SU-DHL-6 (cell line): ENCODE measurements at regions not wholly inside any gene's neighbourhood (a gene's known extent, or its start where the extent isn't known, plus 50 kb on each side); places are given as distances from the start of the nearest gene placed in this dataset.

Source experiments
- H2AFZ ChIP-seq: fragments of 200-600 bp; sonication (generic); 2 replicates; pipeline ENCODE4 v1.6.1; 2014; ENCODE audit warnings: low read depth, mild to moderate bottlenecking, moderate library complexity, mixed read lengths, antibody characterized with exemption, low read length; ENCODE audit not compliant: severe bottlenecking
- H3F3A ChIP-seq: fragments of 200-600 bp; shearing (Covaris generic); 2 replicates; pipeline ENCODE4 v1.6.0; 2016; ENCODE audit warnings: antibody characterized with exemption, mild to moderate bottlenecking; ENCODE audit not compliant: insufficient read depth
- H3K27ac ChIP-seq: fragments of 200-600 bp; sonication (generic); 2 replicates; pipeline ENCODE4 v1.5.1; 2016; ENCODE audit warnings: low read depth, mild to moderate bottlenecking, low read length, moderate library complexity, mixed read lengths
- H3K27me3 ChIP-seq: fragments of 200-600 bp; sonication (generic), shearing (Covaris generic); 2 replicates; pipeline ENCODE4 v1.6.0; 2014; ENCODE audit warnings: mild to moderate bottlenecking, low read length
- H3K36me3 ChIP-seq: fragments of 200-600 bp; sonication (generic); 2 replicates; pipeline ENCODE4 v1.6.1; 2014; ENCODE audit warnings: mild to moderate bottlenecking, low read length, mixed read lengths
- H3K4me2 ChIP-seq: fragments of 300-600, 200-600 bp; shearing (Covaris generic), sonication (generic); 2 replicates; pipeline ENCODE4 v1.6.0; 2014; ENCODE audit warnings: low read length, low read depth, mild to moderate bottlenecking; ENCODE audit not compliant: poor library complexity, severe bottlenecking
- H3K4me3 ChIP-seq: fragments of 200-600 bp; sonication (generic); 2 replicates; pipeline ENCODE4 v1.5.1; 2014; ENCODE audit warnings: antibody characterized with exemption, low read length, mild to moderate bottlenecking, mixed read lengths; ENCODE audit not compliant: insufficient read depth, poor library complexity, severe bottlenecking
- H3K79me2 ChIP-seq: fragments of 200-600 bp; sonication (generic); 2 replicates; pipeline ENCODE4 v1.6.1; 2014; ENCODE audit warnings: mild to moderate bottlenecking, low read length, moderate library complexity; ENCODE audit not compliant: insufficient read depth
- H3K9ac ChIP-seq: fragments of 200-600 bp; sonication (generic); 2 replicates; pipeline ENCODE4 v1.7.0; 2014; ENCODE audit warnings: mild to moderate bottlenecking, low read length
- H3K9me2 ChIP-seq: fragments of 200-600 bp; sonication (generic); replicated peaks from 2 replicates; pipeline ENCODE4 v1.6.1; 2014; ENCODE audit warnings: low read length; ENCODE audit not compliant: insufficient read depth
- H3K9me3 ChIP-seq: fragments of 200-600 bp; sonication (generic); 2 replicates; pipeline ENCODE4 v1.6.1; 2014; ENCODE audit warnings: low read length, mixed read lengths; ENCODE audit not compliant: insufficient read depth
- H4K20me1 ChIP-seq: fragments of 200-600 bp; sonication (generic); 2 replicates; pipeline ENCODE4 v1.6.1; 2014; ENCODE audit warnings: low read depth, mild to moderate bottlenecking, antibody characterized with exemption, low read length, moderate library complexity, mixed read lengths
- EZH2phosphoT487 ChIP-seq: fragments of 200-600 bp; sonication (generic), shearing (Covaris generic); conservative IDR thresholded peaks from 2 replicates; pipeline ENCODE4 v1.6.1; 2018; ENCODE audit warnings: mild to moderate bottlenecking, antibody characterized with exemption, low read length, moderate library complexity, mixed read lengths
- TF ChIP-seq, protein P1 (sequence below): fragments of 200-600 bp; sonication (generic); IDR thresholded peaks from one replicate; pipeline ENCODE4 v1.5.1; 2017; ENCODE audit warnings: antibody characterized with exemption, mild to moderate bottlenecking, low read length, moderate library complexity; ENCODE audit not compliant: insufficient read depth, poor library complexity, severe bottlenecking

DNA sequence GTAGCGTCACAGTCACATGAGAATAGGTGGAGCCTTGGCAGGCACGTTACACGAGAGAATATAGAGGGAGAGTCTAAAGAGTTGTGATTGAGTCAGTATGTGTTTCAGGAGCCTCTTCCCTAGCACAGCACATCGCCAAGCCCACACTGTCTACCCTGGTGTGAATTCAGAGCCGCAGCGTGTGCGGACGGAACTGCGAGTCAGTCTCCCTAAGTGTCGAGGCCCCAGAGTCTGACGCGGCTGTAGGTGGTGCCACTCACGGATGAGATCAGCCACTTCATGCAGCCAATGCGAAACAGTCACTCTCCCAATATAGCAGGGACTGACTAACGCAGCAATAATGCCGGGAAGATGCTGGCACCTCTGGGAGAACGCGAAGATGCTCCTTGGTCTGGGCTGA lies 587.3 kb upstream of the ID2 start:
- no peak overlapping the region for H3K4me3 ChIP-seq
- H3K36me3 ChIP-seq, result no peaks in the 10 kb centered on the region
- no peaks in the 10 kb centered on the region for H3K9me2 ChIP-seq
- no peaks in the 10 kb centered on the region for H3K9me3 ChIP-seq
- H3K27me3 ChIP-seq, result no peaks in the 10 kb centered on the region
- H3K27ac ChIP-seq, result no peak overlapping the region
- H3K79me2 ChIP-seq, result no peaks in the 10 kb centered on the region
- no peak overlapping the region for H3K4me2 ChIP-seq
- no peaks in the 10 kb centered on the region for H4K20me1 ChIP-seq
- H2AFZ ChIP-seq, result no peak overlapping the region
- H3F3A ChIP-seq, result no peaks in the 10 kb centered on the region
- no peak overlapping the region for H3K9ac ChIP-seq
- no peak for TF ChIP-seq EZH2phosphoT487
- TF ChIP-seq, protein P1, sequence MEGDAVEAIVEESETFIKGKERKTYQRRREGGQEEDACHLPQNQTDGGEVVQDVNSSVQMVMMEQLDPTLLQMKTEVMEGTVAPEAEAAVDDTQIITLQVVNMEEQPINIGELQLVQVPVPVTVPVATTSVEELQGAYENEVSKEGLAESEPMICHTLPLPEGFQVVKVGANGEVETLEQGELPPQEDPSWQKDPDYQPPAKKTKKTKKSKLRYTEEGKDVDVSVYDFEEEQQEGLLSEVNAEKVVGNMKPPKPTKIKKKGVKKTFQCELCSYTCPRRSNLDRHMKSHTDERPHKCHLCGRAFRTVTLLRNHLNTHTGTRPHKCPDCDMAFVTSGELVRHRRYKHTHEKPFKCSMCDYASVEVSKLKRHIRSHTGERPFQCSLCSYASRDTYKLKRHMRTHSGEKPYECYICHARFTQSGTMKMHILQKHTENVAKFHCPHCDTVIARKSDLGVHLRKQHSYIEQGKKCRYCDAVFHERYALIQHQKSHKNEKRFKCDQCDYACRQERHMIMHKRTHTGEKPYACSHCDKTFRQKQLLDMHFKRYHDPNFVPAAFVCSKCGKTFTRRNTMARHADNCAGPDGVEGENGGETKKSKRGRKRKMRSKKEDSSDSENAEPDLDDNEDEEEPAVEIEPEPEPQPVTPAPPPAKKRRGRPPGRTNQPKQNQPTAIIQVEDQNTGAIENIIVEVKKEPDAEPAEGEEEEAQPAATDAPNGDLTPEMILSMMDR, result no peak

DNA sequence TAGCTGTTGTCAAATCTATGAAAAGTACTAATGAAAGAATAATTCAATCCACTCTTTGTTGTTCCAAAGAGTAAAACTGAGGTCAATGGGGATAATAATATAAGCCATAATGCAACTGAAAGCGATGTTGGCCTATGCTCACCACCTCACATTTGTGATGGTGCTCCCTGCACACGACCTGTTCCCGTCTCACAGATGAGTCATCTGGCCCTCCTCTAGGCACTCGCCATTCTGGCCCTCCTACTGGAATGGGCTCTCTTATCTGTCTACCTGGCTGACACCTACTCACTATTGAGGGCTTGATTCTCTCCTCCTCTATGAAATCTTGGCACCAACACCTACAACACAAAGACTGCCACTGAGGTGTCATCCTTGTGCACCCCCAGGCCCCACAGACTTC lies 585.9 kb upstream of the ID2 start:
- H2AFZ ChIP-seq, result no peak overlapping the region
- TF ChIP-seq EZH2phosphoT487, result no peak
- TF ChIP-seq, protein P1, result no peak
- no peaks in the 10 kb centered on the region for H3K79me2 ChIP-seq
- H3K4me3 ChIP-seq, result no peak overlapping the region
- H4K20me1 ChIP-seq, result no peaks in the 10 kb centered on the region
- H3F3A ChIP-seq, result no peaks in the 10 kb centered on the region
- no peak overlapping the region for H3K9ac ChIP-seq
- no peaks in the 10 kb centered on the region for H3K9me2 ChIP-seq
- H3K27me3 ChIP-seq, result no peaks in the 10 kb centered on the region
- H3K9me3 ChIP-seq, result no peaks in the 10 kb centered on the region
- no peaks in the 10 kb centered on the region for H3K36me3 ChIP-seq
- no peak overlapping the region for H3K4me2 ChIP-seq
- H3K27ac ChIP-seq, result no peak overlapping the region

DNA sequence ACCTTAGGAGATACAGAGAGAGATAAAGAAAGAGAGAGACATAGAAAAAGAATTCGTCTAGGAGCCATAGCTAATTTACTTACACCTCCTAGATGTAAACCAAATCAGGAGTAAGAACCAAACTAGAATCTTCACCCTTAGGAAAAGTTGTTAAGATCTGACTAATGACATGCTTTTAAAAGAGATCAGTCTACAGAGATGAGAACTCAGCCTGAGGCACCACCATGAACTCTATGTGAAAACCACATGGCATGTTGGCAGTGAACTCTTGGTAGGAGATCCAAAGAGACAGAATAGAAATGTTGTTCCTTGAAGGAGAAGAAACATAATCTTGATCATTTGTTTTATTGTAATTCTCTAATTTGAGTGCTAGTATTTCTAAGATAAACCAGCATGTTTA lies 585.4 kb upstream of the ID2 start:
- Histone ChIP-seq H3F3A (no peaks in the 10 kb centered on the region), H3K9me2 (no peaks in the 10 kb centered on the region), H3K4me3 (no peak overlapping the region), H3K36me3 (no peaks in the 10 kb centered on the region), H4K20me1 (no peaks in the 10 kb centered on the region), H2AFZ (no peak overlapping the region), H3K27me3 (no peaks in the 10 kb centered on the region), H3K9me3 (no peaks in the 10 kb centered on the region), H3K4me2 (no peak overlapping the region), H3K79me2 (no peaks in the 10 kb centered on the region), H3K9ac (no peak overlapping the region), H3K27ac (no peak overlapping the region)
- no peak for TF ChIP-seq EZH2phosphoT487
- TF ChIP-seq, protein P1, result no peak
